ENCODE measurements at regions not wholly inside any gene's neighbourhood (a gene's known extent, or its start where the extent isn't known, plus 50 kb on each side); places are given as distances from the start of the nearest gene placed in this dataset.

DNA sequence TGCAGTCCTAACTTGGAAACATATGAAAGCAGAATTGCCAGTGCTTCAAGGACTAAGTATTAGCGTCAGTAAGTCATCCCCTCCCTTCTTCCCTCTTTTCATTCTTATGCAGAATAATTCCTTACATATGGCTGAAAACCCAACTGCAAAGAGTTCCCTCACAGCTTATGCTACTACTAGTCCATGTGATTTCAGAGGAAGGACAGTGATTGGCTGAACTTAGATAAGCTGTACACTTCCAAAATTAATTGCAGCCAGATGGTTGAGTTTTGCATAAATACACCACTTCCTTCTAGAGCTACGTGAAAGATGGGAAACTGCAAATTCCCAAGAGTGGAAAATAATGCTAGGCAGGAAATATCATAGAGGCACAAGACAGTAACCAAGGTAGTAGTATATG is 730.4 kb downstream of the OLFM4 start:
- no peaks in the 10 kb centered on the region for H3K9me3 ChIP-seq
- DNase-seq, result no peak
- no peak for TF ChIP-seq POLR2A (IDR thresholded peaks at IDR 0.05)
- TF ChIP-seq, protein P1, sequence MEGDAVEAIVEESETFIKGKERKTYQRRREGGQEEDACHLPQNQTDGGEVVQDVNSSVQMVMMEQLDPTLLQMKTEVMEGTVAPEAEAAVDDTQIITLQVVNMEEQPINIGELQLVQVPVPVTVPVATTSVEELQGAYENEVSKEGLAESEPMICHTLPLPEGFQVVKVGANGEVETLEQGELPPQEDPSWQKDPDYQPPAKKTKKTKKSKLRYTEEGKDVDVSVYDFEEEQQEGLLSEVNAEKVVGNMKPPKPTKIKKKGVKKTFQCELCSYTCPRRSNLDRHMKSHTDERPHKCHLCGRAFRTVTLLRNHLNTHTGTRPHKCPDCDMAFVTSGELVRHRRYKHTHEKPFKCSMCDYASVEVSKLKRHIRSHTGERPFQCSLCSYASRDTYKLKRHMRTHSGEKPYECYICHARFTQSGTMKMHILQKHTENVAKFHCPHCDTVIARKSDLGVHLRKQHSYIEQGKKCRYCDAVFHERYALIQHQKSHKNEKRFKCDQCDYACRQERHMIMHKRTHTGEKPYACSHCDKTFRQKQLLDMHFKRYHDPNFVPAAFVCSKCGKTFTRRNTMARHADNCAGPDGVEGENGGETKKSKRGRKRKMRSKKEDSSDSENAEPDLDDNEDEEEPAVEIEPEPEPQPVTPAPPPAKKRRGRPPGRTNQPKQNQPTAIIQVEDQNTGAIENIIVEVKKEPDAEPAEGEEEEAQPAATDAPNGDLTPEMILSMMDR (IDR thresholded peaks at IDR 0.05), result no peak
- no peaks in the 10 kb centered on the region for H3K36me3 ChIP-seq
- no peak overlapping the region for H3K27ac ChIP-seq
- H3K4me3 ChIP-seq, result no peak overlapping the region
- no peaks in the 10 kb centered on the region for H3K27me3 ChIP-seq
- H3K4me1 ChIP-seq, result no peaks in the 10 kb centered on the region

DNA sequence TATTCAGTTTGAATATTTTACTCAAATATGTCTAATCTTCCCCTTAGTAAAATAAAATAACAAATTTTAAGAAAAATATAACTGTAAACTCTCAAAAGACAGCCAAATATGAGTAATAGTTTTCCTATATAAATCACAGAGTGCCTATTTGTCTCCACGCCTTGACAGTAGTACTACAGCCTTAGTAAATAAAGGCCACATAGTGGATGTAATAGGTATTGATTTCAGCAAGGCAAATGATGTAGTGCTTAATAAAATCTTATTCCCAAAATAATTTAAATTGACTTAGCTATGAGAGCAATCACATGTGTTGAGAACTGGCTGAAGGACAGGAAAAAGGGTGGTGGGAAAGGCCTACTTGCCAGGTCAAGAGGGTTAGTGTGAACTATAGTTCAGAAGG is 747.2 kb downstream of the OLFM4 start:
- no peak for DNase-seq
- no peak overlapping the region for H3K27ac ChIP-seq
- H3K36me3 ChIP-seq, result no peaks in the 10 kb centered on the region
- no peak overlapping the region for H3K4me3 ChIP-seq
- no peaks in the 10 kb centered on the region for H3K4me1 ChIP-seq
- H3K27me3 ChIP-seq, result no peaks in the 10 kb centered on the region
- TF ChIP-seq, protein P1 (IDR thresholded peaks at IDR 0.05), result no peak
- no peak for TF ChIP-seq POLR2A (IDR thresholded peaks at IDR 0.05)
- H3K9me3 ChIP-seq, result no peaks in the 10 kb centered on the region

DNA sequence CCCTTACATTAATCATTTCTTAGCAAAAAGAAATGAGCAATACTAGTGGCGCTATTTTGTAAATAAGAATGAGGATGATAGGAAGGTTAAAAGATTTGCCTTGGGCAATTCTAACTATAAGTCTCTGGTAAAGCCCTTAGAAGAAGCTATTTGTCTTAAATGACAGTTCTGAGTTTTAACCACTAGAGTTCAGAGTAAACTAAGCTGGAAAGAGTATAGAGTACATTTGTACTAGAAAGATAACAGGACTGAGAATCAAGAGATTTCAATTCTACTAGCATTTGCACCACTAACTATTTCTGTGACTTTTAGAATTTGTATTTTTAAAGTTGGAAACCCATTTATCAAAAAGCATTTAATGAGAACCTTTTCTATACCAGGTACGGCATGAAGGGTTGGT is 750.3 kb downstream of the OLFM4 start:
- DNase-seq, result no peak
- Histone ChIP-seq H3K27me3 (no peaks in the 10 kb centered on the region), H3K36me3 (no peaks in the 10 kb centered on the region), H3K9me3 (no peaks in the 10 kb centered on the region), H3K4me1 (no peaks in the 10 kb centered on the region), H3K27ac (no peak overlapping the region), H3K4me3 (no peak overlapping the region)
- TF ChIP-seq, protein P1 (IDR thresholded peaks at IDR 0.05), result no peak
- TF ChIP-seq POLR2A (IDR thresholded peaks at IDR 0.05), result no peak

DNA sequence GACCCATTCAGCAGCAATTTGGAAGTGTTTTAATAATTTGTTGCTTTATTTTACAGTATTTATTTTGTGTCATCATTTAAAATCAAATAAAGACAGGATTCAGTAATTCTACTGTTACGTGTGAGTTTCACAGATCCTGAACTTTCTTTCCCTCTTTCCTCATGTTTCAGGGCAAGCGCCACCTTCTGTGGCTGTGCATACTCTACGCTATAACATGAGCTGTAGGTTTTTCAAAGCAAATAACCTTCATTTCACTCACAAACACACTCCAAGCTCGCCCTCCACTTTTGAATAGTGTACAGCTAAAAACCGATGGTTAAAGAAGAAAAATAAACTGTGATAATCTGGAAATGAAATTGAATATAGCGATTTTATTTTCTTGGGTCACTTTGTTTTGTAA is 753.3 kb downstream of the OLFM4 start:
- H3K27ac ChIP-seq, result no peak overlapping the region
- H3K27me3 ChIP-seq, result no peaks in the 10 kb centered on the region
- no peak for TF ChIP-seq POLR2A (IDR thresholded peaks at IDR 0.05)
- TF ChIP-seq, protein P1 (IDR thresholded peaks at IDR 0.05), result no peak
- no peaks in the 10 kb centered on the region for H3K9me3 ChIP-seq
- H3K36me3 ChIP-seq, result no peaks in the 10 kb centered on the region
- no peak for DNase-seq
- H3K4me3 ChIP-seq, result no peak overlapping the region
- H3K4me1 ChIP-seq, result no peaks in the 10 kb centered on the region

DNA sequence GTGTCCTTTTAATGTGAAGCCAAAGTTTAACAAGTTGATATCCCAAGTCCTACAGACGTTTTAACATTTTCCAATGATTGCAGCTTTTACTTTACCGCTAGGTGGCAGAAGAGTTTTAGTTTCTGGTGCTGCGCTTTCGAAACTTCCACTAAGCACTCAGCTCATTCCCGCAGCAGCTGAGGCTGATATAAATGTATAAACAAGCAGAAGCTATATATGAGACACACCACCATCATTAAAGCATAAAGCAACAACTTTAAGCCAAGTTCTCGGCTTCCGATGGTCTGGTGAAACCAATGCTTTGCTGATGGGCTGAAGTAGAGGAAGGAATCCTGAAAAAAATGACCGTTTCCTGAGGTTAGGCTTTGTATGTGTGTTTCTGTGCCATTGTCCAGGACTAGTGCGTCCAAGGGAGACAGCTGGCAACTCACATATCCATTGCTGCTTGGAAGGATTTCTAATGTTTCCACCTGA is 753.9 kb downstream of the OLFM4 start:
- no peaks in the 10 kb centered on the region for H3K36me3 ChIP-seq
- H3K4me3 ChIP-seq, result peak overlapping the region in 1 of 4 donors; percentile 10

More for the DNA sequence above, 753.9 kb downstream of the OLFM4 start:
- no peak for TF ChIP-seq POLR2A (IDR thresholded peaks at IDR 0.05)
- TF ChIP-seq, protein P1 (IDR thresholded peaks at IDR 0.05), result peak in 4 of 6 experiments; percentile 40 to 64 (median 62)
- DNase-seq, result no peak
- Histone ChIP-seq H3K27me3 (no peaks in the 10 kb centered on the region), H3K4me1 (no peaks in the 10 kb centered on the region), H3K27ac (no peak overlapping the region), H3K9me3 (no peaks in the 10 kb centered on the region)
